BLaER1 (cell line): ENCODE measurements at regions not wholly inside any gene's neighbourhood (a gene's known extent, or its start where the extent isn't known, plus 50 kb on each side); places are given as distances from the start of the nearest gene placed in this dataset.
"Not testable (repeated sequence)": the region's sequence is repeated elsewhere in the genome, so short reads cannot be mapped to it uniquely, and the experiment has no call there.

ENCODE experiments used
- H3K27ac ChIP-seq: shearing (Covaris generic); formaldehyde crosslinking; 2 replicates; pipeline ENCODE4 v1.8.1; 2022
- H3K27me3 ChIP-seq: shearing (Covaris generic); formaldehyde crosslinking; 2 replicates; pipeline ENCODE4 v1.8.1; 2022
- H3K36me3 ChIP-seq: shearing (Covaris generic); formaldehyde crosslinking; 2 replicates; pipeline ENCODE4 v1.8.1; 2022
- H3K4me1 ChIP-seq: shearing (Covaris generic); formaldehyde crosslinking; 2 replicates; pipeline ENCODE4 v1.8.1; 2022
- H3K4me2 ChIP-seq: shearing (Covaris generic); formaldehyde crosslinking; 2 replicates; pipeline ENCODE4 v1.8.1; 2022
- H3K4me3 ChIP-seq: shearing (Covaris generic); formaldehyde crosslinking; 2 replicates; pipeline ENCODE4 v1.8.1; 2022
- H3K9ac ChIP-seq: shearing (Covaris generic); formaldehyde crosslinking; 2 replicates; pipeline ENCODE4 v1.8.1; 2022
- H3K9me3 ChIP-seq: shearing (Covaris generic); formaldehyde crosslinking; 2 replicates; pipeline ENCODE4 v1.8.1; 2022
- H4K20me1 ChIP-seq: shearing (Covaris generic); formaldehyde crosslinking; 2 replicates; pipeline ENCODE4 v1.8.1; 2022
- Cebpa-rat ChIP-seq: shearing (Covaris generic); IDR thresholded peaks from 2 replicates; pipeline ENCODE4 v1.8.1; 2022

- no peak for TF ChIP-seq Cebpa-rat
- no peak overlapping the region for H3K4me3 ChIP-seq
- H3K4me2 ChIP-seq, result no peak overlapping the region
- no peaks in the 10 kb centered on the region for H3K9me3 ChIP-seq
- H3K36me3 ChIP-seq, result no peaks in the 10 kb centered on the region
- H4K20me1 ChIP-seq, result no peaks in the 10 kb centered on the region
- H3K4me1 ChIP-seq, result no peaks in the 10 kb centered on the region
- no peak overlapping the region for H3K9ac ChIP-seq
- H3K27ac ChIP-seq, result no peak overlapping the region
- no peaks in the 10 kb centered on the region for H3K27me3 ChIP-seq
Observed at GRCh38 chr3:193040836-193041672, 123.4 kb upstream of the MB21D2 start.

DNA sequence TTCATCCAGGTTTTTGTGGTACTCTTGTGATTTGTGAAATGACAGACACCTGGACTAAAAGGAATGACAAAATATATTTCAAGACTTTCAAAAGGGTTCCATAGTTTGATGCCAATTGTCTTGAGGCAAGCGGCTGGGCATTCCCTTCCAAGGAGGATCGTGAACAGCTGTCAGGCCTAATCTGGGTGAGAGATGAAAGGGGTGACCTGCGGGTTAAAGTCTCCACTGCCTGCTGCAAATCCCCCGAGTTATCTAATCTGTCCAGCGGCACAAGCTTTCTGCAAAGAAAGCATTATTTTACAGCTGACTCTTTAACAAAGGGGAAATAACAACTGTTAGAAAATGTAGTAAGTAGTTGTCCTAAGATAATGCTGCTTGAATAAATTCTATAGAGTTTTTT lies 128.7 kb upstream of the MB21D2 start:
- no peaks in the 10 kb centered on the region for H3K4me1 ChIP-seq
- H3K9ac ChIP-seq, result no peak overlapping the region
- no peak overlapping the region for H3K4me3 ChIP-seq
- no peaks in the 10 kb centered on the region for H3K36me3 ChIP-seq
- no peaks in the 10 kb centered on the region for H3K9me3 ChIP-seq
- H3K27me3 ChIP-seq, result no peaks in the 10 kb centered on the region
- no peak overlapping the region for H3K4me2 ChIP-seq
- H3K27ac ChIP-seq, result no peak overlapping the region
- TF ChIP-seq Cebpa-rat, result no peak
- H4K20me1 ChIP-seq, result no peaks in the 10 kb centered on the region

- H3K36me3 ChIP-seq, H3K27me3 ChIP-seq, H3K4me1 ChIP-seq, H4K20me1 ChIP-seq, H3K9ac ChIP-seq, H3K27ac ChIP-seq, H3K4me2 ChIP-seq, H3K9me3 ChIP-seq, H3K4me3 ChIP-seq: not testable (repeated sequence)
Observed at GRCh38 chr3:193047461-193047860, 129.8 kb upstream of the MB21D2 start.

DNA sequence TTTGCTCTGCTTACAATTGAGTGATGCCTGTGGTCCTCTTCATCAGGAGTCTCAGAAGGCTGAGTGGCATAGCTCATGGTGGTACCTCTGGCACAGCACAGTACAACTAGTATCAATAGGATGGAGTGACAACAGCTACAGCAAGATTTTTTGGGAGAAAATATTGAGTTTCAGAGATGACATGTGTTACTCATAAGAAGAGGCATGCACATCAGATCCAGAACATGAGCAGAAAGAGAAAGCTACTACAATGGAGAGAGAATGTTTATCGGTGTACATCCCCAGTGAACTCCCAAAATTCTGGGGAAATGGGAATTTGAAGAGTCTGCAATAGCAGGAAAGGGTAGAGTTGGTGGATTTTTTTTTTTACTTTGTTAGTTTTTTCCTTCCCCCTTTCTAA lies 130.5 kb upstream of the MB21D2 start:
- Histone ChIP-seq H3K4me1 (no peaks in the 10 kb centered on the region), H3K9ac (no peak overlapping the region), H3K4me3 (no peak overlapping the region), H3K36me3 (no peaks in the 10 kb centered on the region), H4K20me1 (no peaks in the 10 kb centered on the region), H3K27me3 (no peaks in the 10 kb centered on the region), H3K9me3 (no peaks in the 10 kb centered on the region), H3K27ac (no peak overlapping the region), H3K4me2 (no peak overlapping the region)
- no peak for TF ChIP-seq Cebpa-rat

GRCh38 chr3:193049935-193050334 lies 132.3 kb upstream of the MB21D2 start:
- H3K4me1 ChIP-seq, result no peaks in the 10 kb centered on the region
- H3K27ac ChIP-seq, result no peak overlapping the region
- H3K36me3 ChIP-seq, result no peaks in the 10 kb centered on the region
- no peaks in the 10 kb centered on the region for H3K9me3 ChIP-seq
- no peaks in the 10 kb centered on the region for H4K20me1 ChIP-seq
- TF ChIP-seq Cebpa-rat, result no peak
- no peak overlapping the region for H3K4me2 ChIP-seq
- no peak overlapping the region for H3K9ac ChIP-seq
- H3K4me3 ChIP-seq, result no peak overlapping the region
- H3K27me3 ChIP-seq, result no peaks in the 10 kb centered on the region

- H3K27ac ChIP-seq, result no peak overlapping the region
- no peaks in the 10 kb centered on the region for H3K4me1 ChIP-seq
- TF ChIP-seq Cebpa-rat, result no peak
- no peak overlapping the region for H3K4me3 ChIP-seq
- no peaks in the 10 kb centered on the region for H3K9me3 ChIP-seq
- H3K36me3 ChIP-seq, result no peaks in the 10 kb centered on the region
- H4K20me1 ChIP-seq, result no peaks in the 10 kb centered on the region
- H3K27me3 ChIP-seq, result no peaks in the 10 kb centered on the region
- H3K9ac ChIP-seq, result no peak overlapping the region
- no peak overlapping the region for H3K4me2 ChIP-seq
Observed at GRCh38 chr3:193051314-193051713, 133.7 kb upstream of the MB21D2 start.

- no peaks in the 10 kb centered on the region for H3K36me3 ChIP-seq
- H3K4me3 ChIP-seq, result no peak overlapping the region
- no peak for TF ChIP-seq Cebpa-rat
- H3K4me2 ChIP-seq, result no peak overlapping the region
- no peaks in the 10 kb centered on the region for H4K20me1 ChIP-seq
- H3K9me3 ChIP-seq, result no peaks in the 10 kb centered on the region
- H3K4me1 ChIP-seq, result no peaks in the 10 kb centered on the region
- no peaks in the 10 kb centered on the region for H3K27me3 ChIP-seq
- H3K9ac ChIP-seq, result no peak overlapping the region
- no peak overlapping the region for H3K27ac ChIP-seq
Observed at GRCh38 chr3:193052354-193053045, 134.8 kb upstream of the MB21D2 start.

GRCh38 chr3:193053046-193053435 lies 135.4 kb upstream of the MB21D2 start:
- Histone ChIP-seq H3K4me2 (no peak overlapping the region), H3K9me3 (no peaks in the 10 kb centered on the region), H3K27me3 (no peaks in the 10 kb centered on the region), H3K4me1 (no peaks in the 10 kb centered on the region), H3K9ac (no peak overlapping the region), H4K20me1 (no peaks in the 10 kb centered on the region), H3K4me3 (no peak overlapping the region), H3K27ac (no peak overlapping the region), H3K36me3 (no peaks in the 10 kb centered on the region)
- TF ChIP-seq Cebpa-rat, result no peak

- Histone ChIP-seq H3K27me3 (no peaks in the 10 kb centered on the region), H3K4me1 (no peaks in the 10 kb centered on the region), H3K36me3 (no peaks in the 10 kb centered on the region), H3K4me2 (no peak overlapping the region), H3K9ac (no peak overlapping the region), H3K27ac (no peak overlapping the region), H3K9me3 (no peaks in the 10 kb centered on the region), H4K20me1 (no peaks in the 10 kb centered on the region), H3K4me3 (no peak overlapping the region)
- no peak for TF ChIP-seq Cebpa-rat
Observed at GRCh38 chr3:193055352-193055751, 137.7 kb upstream of the MB21D2 start.

DNA sequence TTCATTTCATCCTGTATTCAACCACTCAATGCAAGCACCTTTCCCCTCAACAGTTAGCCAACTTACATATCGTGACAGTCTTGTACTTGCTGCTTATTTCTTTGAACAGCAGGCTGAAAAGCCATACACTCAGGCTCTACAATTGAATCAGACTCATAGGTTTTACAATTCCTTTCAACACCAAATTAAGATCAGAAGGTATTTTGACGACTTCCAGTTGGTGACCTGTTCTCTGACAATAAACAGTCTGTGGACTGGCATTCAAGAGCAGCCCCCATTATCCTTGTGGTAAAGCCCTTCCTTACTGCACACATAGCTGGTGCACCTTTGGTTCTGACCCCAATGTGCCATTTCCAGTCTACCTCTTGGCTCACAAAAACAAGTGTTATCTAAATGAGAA lies 140.0 kb upstream of the MB21D2 start:
- H3K9ac ChIP-seq, result no peak overlapping the region
- no peaks in the 10 kb centered on the region for H3K9me3 ChIP-seq
- TF ChIP-seq Cebpa-rat, result no peak
- no peaks in the 10 kb centered on the region for H3K4me1 ChIP-seq
- no peaks in the 10 kb centered on the region for H3K27me3 ChIP-seq
- no peak overlapping the region for H3K27ac ChIP-seq
- no peaks in the 10 kb centered on the region for H4K20me1 ChIP-seq
- no peak overlapping the region for H3K4me2 ChIP-seq
- H3K36me3 ChIP-seq, result no peaks in the 10 kb centered on the region
- no peak overlapping the region for H3K4me3 ChIP-seq
